Adrenal gland (tissue), 5 donors: ENCODE measurements at regions not wholly inside any gene's neighbourhood (a gene's known extent, or its start where the extent isn't known, plus 50 kb on each side); places are given as distances from the start of the nearest gene placed in this dataset.

ENCODE experiments used
- CTCF ChIP-seq, 6 experiments: fragments of 450-650 bp in 4 of 6; fragments of 200-600 bp in 2 of 6; sonication (generic) in 1 of 6; IDR thresholded peaks; 1 replicate in 5 of 6; 2 replicates in 1 of 6; pipeline versions ENCODE4 v1.5.1 to v1.8.0; 2016 to 2021; ENCODE audit warnings: antibody characterized with exemption in 6 of 6, mild to moderate bottlenecking in 2 of 6, moderate library complexity in 1 of 6
- POLR2A ChIP-seq, 2 donors: fragments of 450-650 bp; IDR thresholded peaks; one replicate each; pipeline ENCODE4 v1.6.1; 2017; ENCODE audit warnings: antibody characterized with exemption in 2 of 2, mild to moderate bottlenecking in 2 of 2, moderate library complexity in 1 of 2
- donor health status: DM: no; HTN: no; CAD: no.

- TF ChIP-seq CTCF (IDR thresholded peaks at IDR 0.05) (no peak), POLR2A (IDR thresholded peaks at IDR 0.05) (no peak)
Observed at GRCh38 chr9:27653246-27653645, 80.0 kb upstream of the C9orf72 start.
